Transverse colon (tissue), 4 donors: ENCODE measurements at regions not wholly inside any gene's neighbourhood (a gene's known extent, or its start where the extent isn't known, plus 50 kb on each side); places are given as distances from the start of the nearest gene placed in this dataset.

Source experiments
- DNase-seq: peaks from one replicate; pipeline ENCODE4 v3.0.0-alpha.2; 2019
- H3K27ac ChIP-seq, 4 donors: fragments of 200-600 bp; sonication (generic); 2 replicates each; pipeline ENCODE4 v1.5.1; 2016 to 2018; ENCODE audit warnings: inconsistent platforms in 4 of 4
- H3K27me3 ChIP-seq: fragments of 200-600 bp; sonication (generic); 2 replicates; pipeline ENCODE4 v1.5.1; 2017; ENCODE audit warnings: inconsistent platforms
- H3K36me3 ChIP-seq, 4 donors: fragments of 200-600 bp; sonication (generic); 2 replicates each; pipeline ENCODE4 v1.5.1; 2017 to 2019; ENCODE audit warnings: inconsistent platforms in 4 of 4
- H3K4me1 ChIP-seq, 4 donors: fragments of 200-600 bp; sonication (generic); 2 replicates each; pipeline ENCODE4 v1.5.1; 2017 to 2020; ENCODE audit warnings: inconsistent platforms in 4 of 4
- H3K4me3 ChIP-seq, 4 donors: fragments of 200-600 bp; sonication (generic); 1 replicate in 1 of 4; 2 replicates in 3 of 4; pipeline versions ENCODE4 v1.5.1 to v1.6.1; 2017 to 2019; ENCODE audit warnings: inconsistent platforms in 4 of 4
- H3K9me3 ChIP-seq, 2 donors: fragments of 200-600 bp; sonication (generic); 2 replicates each; pipeline ENCODE4 v1.5.1; 2017 to 2019; ENCODE audit warnings: inconsistent platforms in 2 of 2
- EP300 ChIP-seq: sonication (generic); formaldehyde crosslinking; IDR thresholded peaks from one replicate; pipeline ENCODE4 v1.6.1; 2017; ENCODE audit warnings: antibody characterized with exemption, low read depth
- POLR2A ChIP-seq: fragments of 450-650 bp; IDR thresholded peaks from one replicate; pipeline ENCODE4 v1.6.1; 2016; ENCODE audit warnings: antibody characterized with exemption, mild to moderate bottlenecking, moderate library complexity
- POLR2AphosphoS5 ChIP-seq, 3 donors: sonication (generic); formaldehyde crosslinking; IDR thresholded peaks; one replicate each; pipeline ENCODE4 v1.6.1; 2016; ENCODE audit warnings: antibody characterized with exemption in 3 of 3
- WGBS, 2 donors: methylation state at CpG; one replicate each; pipeline ENCODE4 v1.1.5; 2018; ENCODE audit warnings: low coverage in 1 of 2; 5-methylcytosine and 5-hydroxymethylcytosine counted together
- in situ Hi-C, 4 donors: fragments of 200-750 bp; cut with MboI; loops; one replicate each; pipeline versions ENCODE4 v1.15.0 to v1.15.1; 2017; ENCODE audit warnings: low sequenced_read_pairs in 3 of 4, low pct_ligation_motif_present in 1 of 4, low pct_unique_long_range_greater_than_20kb in 1 of 4
- intact Hi-C: fragments of 100-400 bp; cut with DNase I; formaldehyde crosslinking; loops from one replicate; pipeline ENCODE4 v1.15.1; 2023; ENCODE audit warnings: low total_unique reads
- TF ChIP-seq, protein P1 (sequence below), 5 experiments: fragments of 200-600 bp in 3 of 5; fragments of 450-650 bp in 2 of 5; sonication (generic) in 3 of 5; IDR thresholded peaks; 1 replicate in 2 of 5; 2 replicates in 3 of 5; pipeline ENCODE4 v1.5.1; 2016 to 2017; ENCODE audit warnings: antibody characterized with exemption in 5 of 5, inconsistent platforms in 3 of 5, mild to moderate bottlenecking in 2 of 5, moderate library complexity in 1 of 5

DNA sequence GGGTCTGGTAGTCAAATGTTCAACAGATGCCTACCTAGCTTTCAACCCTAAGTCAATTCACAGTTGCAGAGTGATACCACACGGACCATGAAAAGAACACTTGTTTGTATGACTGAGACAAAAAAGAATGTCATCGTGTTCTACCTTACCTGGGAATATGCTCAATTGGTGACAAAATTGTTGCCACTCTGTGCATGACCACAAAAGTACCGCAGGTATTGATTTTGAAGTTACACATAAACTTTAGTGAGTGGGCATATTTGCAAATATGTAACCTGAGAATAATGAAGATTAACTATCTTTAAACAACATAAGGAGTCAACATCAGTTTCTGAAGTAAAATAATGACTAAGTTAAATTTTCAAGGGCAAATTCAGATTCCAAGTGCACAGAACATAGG is 53.4 kb upstream of the SNRPN start:
- Histone ChIP-seq H3K27me3 (no peaks in the 10 kb centered on the region), H3K4me1 (no peaks in the 10 kb centered on the region), H3K9me3 (peaks cover 0 to 5% of the 10 kb centered on the region in 2 donors), H3K4me3 (no peak overlapping the region), H3K27ac (no peak overlapping the region), H3K36me3 (no peaks in the 10 kb centered on the region)
- intact Hi-C loops: no loop called here
- TF ChIP-seq, protein P1, sequence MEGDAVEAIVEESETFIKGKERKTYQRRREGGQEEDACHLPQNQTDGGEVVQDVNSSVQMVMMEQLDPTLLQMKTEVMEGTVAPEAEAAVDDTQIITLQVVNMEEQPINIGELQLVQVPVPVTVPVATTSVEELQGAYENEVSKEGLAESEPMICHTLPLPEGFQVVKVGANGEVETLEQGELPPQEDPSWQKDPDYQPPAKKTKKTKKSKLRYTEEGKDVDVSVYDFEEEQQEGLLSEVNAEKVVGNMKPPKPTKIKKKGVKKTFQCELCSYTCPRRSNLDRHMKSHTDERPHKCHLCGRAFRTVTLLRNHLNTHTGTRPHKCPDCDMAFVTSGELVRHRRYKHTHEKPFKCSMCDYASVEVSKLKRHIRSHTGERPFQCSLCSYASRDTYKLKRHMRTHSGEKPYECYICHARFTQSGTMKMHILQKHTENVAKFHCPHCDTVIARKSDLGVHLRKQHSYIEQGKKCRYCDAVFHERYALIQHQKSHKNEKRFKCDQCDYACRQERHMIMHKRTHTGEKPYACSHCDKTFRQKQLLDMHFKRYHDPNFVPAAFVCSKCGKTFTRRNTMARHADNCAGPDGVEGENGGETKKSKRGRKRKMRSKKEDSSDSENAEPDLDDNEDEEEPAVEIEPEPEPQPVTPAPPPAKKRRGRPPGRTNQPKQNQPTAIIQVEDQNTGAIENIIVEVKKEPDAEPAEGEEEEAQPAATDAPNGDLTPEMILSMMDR (IDR thresholded peaks at IDR 0.05): no peak
- TF ChIP-seq EP300 (no peak), POLR2A (no peak), POLR2AphosphoS5 (IDR thresholded peaks at IDR 0.05) (no peak)
- WGBS, 2 donors: 44 to 63% methylated on average over 3 of the region's 3 CpGs
- in situ Hi-C loops: no loop called here
- DNase-seq: no peak
